Activated CD4-positive, alpha-beta T cell treated with anti-CD3 and anti-CD28 coated beads for 36 hours (primary cell): ENCODE measurements at regions not wholly inside any gene's neighbourhood (a gene's known extent, or its start where the extent isn't known, plus 50 kb on each side); places are given as distances from the start of the nearest gene placed in this dataset.
"Not testable (repeated sequence)": the region's sequence is repeated elsewhere in the genome, so short reads cannot be mapped to it uniquely, and the experiment has no call there.

Experiments
- ATAC-seq: fragments of 200-7000 bp; cut with Tn5 transposase; one replicate; pipeline ENCODE4 v1.10.0; 2021; ENCODE audit warnings: mild to moderate bottlenecking, moderate library complexity
- CTCF ChIA-PET: fragments of 350-600 bp; sonication (Branson Sonifier 250); formaldehyde crosslinking; loops from one replicate; lab custom pipeline; 2021; ENCODE audit warnings: antibody characterized with exemption; lab: Charles Lee
- POLR2A ChIA-PET: fragments of 350-600 bp; sonication (Branson Sonifier 250); formaldehyde crosslinking; loops from one replicate; lab custom pipeline; 2021; ENCODE audit warnings: antibody characterized with exemption, inconsistent platforms; lab: Charles Lee
- DNase-seq: peaks from one replicate; pipeline ENCODE4 v3.0.0-alpha.2; 2020
- H3K27ac Mint-ChIP-seq: one replicate; pipeline ENCODE4 v1.8.0; 2021; ENCODE audit warnings: mixed read lengths
- H3K27me3 Mint-ChIP-seq: one replicate; pipeline ENCODE4 v1.8.0; 2021; ENCODE audit warnings: mixed read lengths
- H3K36me3 Mint-ChIP-seq: one replicate; pipeline ENCODE4 v1.8.0; 2021; ENCODE audit warnings: low read depth, mixed read lengths
- H3K4me1 Mint-ChIP-seq: one replicate; pipeline ENCODE4 v1.8.0; 2021; ENCODE audit warnings: mixed read lengths
- H3K4me3 Mint-ChIP-seq: one replicate; pipeline ENCODE4 v1.8.0; 2021; ENCODE audit warnings: mild to moderate bottlenecking, moderate library complexity, mixed read lengths
- H3K9me3 Mint-ChIP-seq: one replicate; pipeline ENCODE4 v1.8.0; 2021; ENCODE audit warnings: low read depth, mixed read lengths
- intact Hi-C, 2 experiments: fragments of 100-400 bp; cut with DNase I in 1 of 2; cut with micrococcal nuclease in 1 of 2; formaldehyde crosslinking; loops; one replicate each; pipeline versions ENCODE4 v1.14.2 to v1.15.1; 2022 to 2024; cut with DNase I, micrococcal nuclease

DNA sequence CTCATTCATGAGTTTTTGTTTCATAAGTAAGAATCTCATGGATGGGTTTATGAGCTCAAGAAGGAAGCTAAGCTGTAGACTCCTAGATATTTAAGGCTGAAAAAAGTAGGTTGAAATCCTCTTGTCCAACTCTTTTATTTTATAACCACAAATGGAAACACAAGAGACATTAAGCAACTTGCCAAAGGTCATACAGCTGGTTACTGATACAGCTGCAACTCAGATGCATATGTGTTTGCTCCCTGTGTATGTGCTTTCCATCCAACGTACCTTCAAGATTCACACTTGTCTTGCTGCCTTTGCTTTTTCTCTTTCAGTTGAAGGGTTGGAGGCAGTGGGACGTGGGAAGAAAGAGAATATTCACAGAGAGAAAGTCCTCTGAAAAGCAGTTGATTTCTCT lies 153.5 kb upstream of the STMND1 start:
- H3K27me3 Mint-ChIP-seq = peaks cover 42% of the 10 kb centered on the region
- H3K9me3 Mint-ChIP-seq = no peaks in the 10 kb centered on the region
- peaks cover 21% of the 10 kb centered on the region for H3K4me1 Mint-ChIP-seq
- ChIA-PET POLR2A (no interaction called here), CTCF (no interaction called here)
- intact Hi-C loops = no loop called here
- no peak for DNase-seq
- peaks cover 2% of the 10 kb centered on the region for H3K36me3 Mint-ChIP-seq
- no peak overlapping the region for H3K27ac Mint-ChIP-seq
- no peak for ATAC-seq
- no peak overlapping the region for H3K4me3 Mint-ChIP-seq

DNA sequence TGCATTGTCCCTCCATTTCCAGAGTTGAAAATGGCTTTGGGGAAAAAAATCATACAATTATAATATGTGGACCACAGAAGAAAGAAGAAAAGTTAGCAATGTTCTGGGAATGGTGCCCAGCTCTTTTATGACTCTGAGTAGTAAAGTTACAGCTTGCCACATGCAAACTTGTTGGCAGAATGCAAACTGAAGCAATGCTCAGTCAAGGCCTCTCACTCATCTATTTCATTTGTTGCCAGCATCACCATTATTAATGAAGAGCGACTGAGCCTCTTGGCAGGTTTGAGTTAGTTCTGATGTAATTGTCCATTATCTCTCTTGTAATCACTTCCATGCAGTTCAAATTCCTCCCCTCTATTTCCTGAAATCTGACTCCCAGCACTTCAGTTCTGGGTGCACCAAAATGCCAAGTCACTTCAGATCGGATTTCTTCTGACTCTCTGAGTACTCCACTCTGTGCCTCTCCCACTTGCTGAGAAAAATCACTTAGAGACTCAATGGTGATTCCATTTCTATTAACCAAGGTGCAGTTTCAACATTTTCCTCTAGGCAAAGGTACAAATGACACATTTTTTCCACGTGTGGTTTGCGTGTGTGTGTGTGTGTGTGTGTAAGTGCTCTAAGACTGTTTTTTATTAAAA lies 154.4 kb upstream of the STMND1 start:
- Mint-ChIP-seq H3K4me1 (peaks cover 19% of the 10 kb centered on the region), H3K27me3 (peaks cover 35% of the 10 kb centered on the region), H3K9me3 (no peaks in the 10 kb centered on the region), H3K4me3 (no peak overlapping the region), H3K36me3 (no peaks in the 10 kb centered on the region), H3K27ac (no peak overlapping the region)
- ChIA-PET CTCF (no interaction called here), POLR2A (no interaction called here)
- ATAC-seq (no peak), DNase-seq (no peak)
- intact Hi-C loops = no loop called here

DNA sequence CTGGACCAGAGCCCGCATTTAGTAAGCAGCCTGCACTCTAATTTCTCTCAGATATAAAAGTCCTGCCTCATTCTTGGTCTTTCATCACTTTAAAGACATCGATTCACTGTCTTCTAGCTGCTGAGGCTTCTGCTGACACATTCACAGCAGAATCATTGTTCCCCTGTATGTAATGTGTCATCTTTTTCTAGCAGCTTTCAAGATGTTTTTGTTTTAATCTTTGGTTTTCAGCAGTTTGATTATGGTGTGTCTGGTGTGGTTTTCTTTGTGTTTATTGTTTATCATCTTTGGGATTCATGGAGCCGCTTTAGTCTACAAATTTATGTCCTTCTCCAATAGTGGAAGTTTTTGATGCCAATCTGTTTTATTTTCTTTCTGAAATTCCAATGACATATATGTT lies 157.3 kb upstream of the STMND1 start:
- no peaks in the 10 kb centered on the region for H3K9me3 Mint-ChIP-seq
- DNase-seq = no peak
- no peak for ATAC-seq
- no peak overlapping the region for H3K4me3 Mint-ChIP-seq
- H3K4me1 Mint-ChIP-seq = peaks cover 9% of the 10 kb centered on the region
- intact Hi-C loops = no loop called here
- H3K27ac Mint-ChIP-seq = no peak overlapping the region
- CTCF ChIA-PET = interaction anchor here (1.1 kb wide), 1 partner anchor 169 kb away, joined by 3 read pairs; no protein-coding TSS in a partner anchor
- no peaks in the 10 kb centered on the region for H3K36me3 Mint-ChIP-seq
- H3K27me3 Mint-ChIP-seq = peaks cover 41% of the 10 kb centered on the region
- POLR2A ChIA-PET = no interaction called here

DNA sequence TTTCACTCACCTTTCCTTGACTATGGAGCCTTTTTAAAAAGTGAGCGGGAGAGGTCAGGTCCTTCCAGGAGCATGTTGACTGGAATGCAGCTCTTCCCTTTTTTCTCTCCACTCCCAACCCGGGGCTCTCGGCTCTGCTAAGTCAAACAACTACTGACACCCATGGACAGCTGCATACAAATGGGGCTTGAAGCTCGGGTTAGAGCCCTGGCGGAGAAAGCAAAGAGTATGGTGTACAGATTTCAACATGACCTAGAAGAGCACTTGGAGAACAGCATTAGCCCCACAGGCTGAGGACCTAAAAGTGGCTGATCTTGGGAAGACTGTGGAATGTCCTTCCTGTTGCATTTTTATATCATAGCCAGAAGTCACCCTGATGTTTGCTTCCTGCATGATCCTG lies 162.0 kb upstream of the STMND1 start:
- no peaks in the 10 kb centered on the region for H3K9me3 Mint-ChIP-seq
- CTCF ChIA-PET = interaction anchor here (1.2 kb wide), 1 partner anchor 11 kb away, joined by 3 read pairs; no protein-coding TSS in a partner anchor
- ATAC-seq = no peak
- H3K4me1 Mint-ChIP-seq = no peaks in the 10 kb centered on the region
- H3K27ac Mint-ChIP-seq = no peak overlapping the region
- H3K4me3 Mint-ChIP-seq = no peak overlapping the region
- no peak for DNase-seq
- intact Hi-C loops = no loop called here
- no peaks in the 10 kb centered on the region for H3K36me3 Mint-ChIP-seq
- peaks cover 25% of the 10 kb centered on the region for H3K27me3 Mint-ChIP-seq
- POLR2A ChIA-PET = no interaction called here

DNA sequence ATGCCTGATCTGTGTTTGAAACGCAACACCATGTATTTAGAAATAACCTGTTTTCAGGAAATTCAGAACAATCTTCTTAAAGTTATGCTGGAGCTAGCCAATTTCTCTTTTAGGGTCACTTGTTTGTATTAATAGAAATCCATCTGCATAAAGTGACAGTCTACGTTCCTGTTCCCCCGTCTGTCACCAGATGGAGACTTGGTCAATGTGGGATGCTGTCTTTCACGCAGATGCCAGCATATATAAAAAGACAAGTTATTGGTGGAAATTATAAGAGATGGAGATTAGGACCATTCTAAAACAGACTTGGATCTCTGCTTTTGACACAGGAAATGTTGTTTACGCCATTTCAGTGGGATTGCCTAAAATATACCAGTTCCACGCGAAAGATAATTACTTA lies 162.5 kb upstream of the STMND1 start:
- no peak for DNase-seq
- no peaks in the 10 kb centered on the region for H3K36me3 Mint-ChIP-seq

DNA sequence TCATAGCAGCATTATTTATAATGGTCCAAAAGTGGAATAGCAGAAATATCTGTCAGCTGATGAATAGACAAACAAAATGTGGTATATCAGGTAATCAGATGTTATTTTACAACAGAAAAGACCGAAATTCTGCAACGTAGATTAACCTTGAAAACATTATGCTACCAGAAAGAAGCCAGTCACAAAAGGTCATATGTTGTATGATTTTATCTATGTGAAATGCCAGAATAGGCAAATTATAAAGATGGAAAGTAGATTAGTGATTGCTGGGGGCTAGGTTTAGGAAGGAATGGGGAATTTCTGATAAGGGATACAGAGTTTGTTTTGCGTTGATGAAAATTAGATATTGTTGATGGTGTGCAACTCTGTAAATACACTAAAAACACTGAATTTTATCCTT lies 165.0 kb upstream of the STMND1 start:
- Mint-ChIP-seq H3K36me3 (no peaks in the 10 kb centered on the region), H3K4me3 (no peak overlapping the region), H3K27ac (no peak overlapping the region), H3K27me3 (peaks cover 25% of the 10 kb centered on the region), H3K4me1 (peaks cover 3% of the 10 kb centered on the region), H3K9me3 (no peaks in the 10 kb centered on the region)
- ChIA-PET POLR2A (no interaction called here), CTCF (no interaction called here)
- DNase-seq (no peak), ATAC-seq (no peak)
- intact Hi-C loops = no loop called here

More for the DNA sequence above, 162.5 kb upstream of the STMND1 start:
- no peak overlapping the region for H3K27ac Mint-ChIP-seq
- ChIA-PET CTCF (interaction anchor here (1.2 kb wide), 1 partner anchor 12 kb away, joined by 3 read pairs; no protein-coding TSS in a partner anchor), POLR2A (no interaction called here)
- no peaks in the 10 kb centered on the region for H3K9me3 Mint-ChIP-seq
- H3K4me3 Mint-ChIP-seq = no peak overlapping the region
- H3K27me3 Mint-ChIP-seq = peaks cover 25% of the 10 kb centered on the region
- no peak for ATAC-seq
- intact Hi-C loops = no loop called here
- H3K4me1 Mint-ChIP-seq = no peaks in the 10 kb centered on the region

DNA sequence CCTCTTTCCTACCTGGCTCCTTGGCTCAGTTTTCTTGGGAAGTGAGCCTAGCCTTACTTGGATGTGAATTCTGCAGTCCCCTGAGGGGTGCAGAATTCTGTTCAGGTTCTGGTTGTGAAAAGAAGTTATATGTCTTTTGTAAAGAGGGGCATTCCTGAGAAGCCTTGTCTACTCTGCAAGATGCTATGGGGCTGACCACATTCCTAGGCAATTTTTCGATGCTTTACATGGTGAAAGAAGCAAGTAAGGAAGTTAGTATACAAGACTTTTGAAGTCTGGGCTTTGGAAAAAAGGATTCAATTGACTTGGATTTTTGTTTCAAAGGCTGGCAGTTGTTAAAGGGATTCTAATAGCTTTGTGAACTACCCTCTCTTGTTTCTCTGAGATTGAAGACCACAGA lies 167.9 kb upstream of the STMND1 start:
- ATAC-seq = no peak
- Mint-ChIP-seq H3K9me3 (peaks cover 4% of the 10 kb centered on the region), H3K4me3 (no peak overlapping the region), H3K27ac (no peak overlapping the region), H3K36me3 (no peaks in the 10 kb centered on the region), H3K27me3 (peaks cover 16% of the 10 kb centered on the region), H3K4me1 (peaks cover 3% of the 10 kb centered on the region)
- POLR2A ChIA-PET = no interaction called here
- intact Hi-C loops = no loop called here
- CTCF ChIA-PET = interaction anchor here (1.2 to 2.0 kb wide), 2 partner anchors 12 to 21 kb away, joined by 3 to 8 read pairs; no protein-coding TSS in a partner anchor
- DNase-seq = no peak

DNA sequence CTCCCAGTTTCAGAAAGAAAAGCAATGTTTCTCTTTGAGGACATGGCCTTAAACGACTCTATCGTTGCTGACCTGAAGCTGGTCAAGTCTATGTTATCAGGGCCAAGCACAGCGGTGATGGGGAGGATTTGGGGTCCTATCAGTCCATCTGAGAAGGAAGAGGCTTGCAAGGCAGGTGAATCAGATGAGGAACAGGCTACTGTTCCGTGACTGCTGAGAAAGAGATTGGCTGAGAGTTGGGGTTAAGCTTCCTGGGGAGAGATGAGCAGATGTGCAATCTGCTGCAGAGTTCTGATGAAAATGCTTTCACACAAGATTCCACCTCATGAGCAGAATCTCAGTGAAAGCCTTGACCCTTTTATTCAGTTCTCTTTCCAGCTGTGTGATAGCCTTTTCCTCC lies 168.3 kb upstream of the STMND1 start:
- DNase-seq = no peak
- H3K27ac Mint-ChIP-seq = no peak overlapping the region
- intact Hi-C loops = no loop called here
- H3K4me1 Mint-ChIP-seq = peaks cover 3% of the 10 kb centered on the region
- no peak overlapping the region for H3K4me3 Mint-ChIP-seq
- H3K9me3 Mint-ChIP-seq = peaks cover 4% of the 10 kb centered on the region
- no peak for ATAC-seq
- POLR2A ChIA-PET = no interaction called here
- H3K36me3 Mint-ChIP-seq = no peaks in the 10 kb centered on the region
- CTCF ChIA-PET = interaction anchor here (1.2 to 2.0 kb wide), 2 partner anchors 13 to 22 kb away, joined by 3 to 8 read pairs; no protein-coding TSS in a partner anchor
- H3K27me3 Mint-ChIP-seq = peaks cover 16% of the 10 kb centered on the region

DNA sequence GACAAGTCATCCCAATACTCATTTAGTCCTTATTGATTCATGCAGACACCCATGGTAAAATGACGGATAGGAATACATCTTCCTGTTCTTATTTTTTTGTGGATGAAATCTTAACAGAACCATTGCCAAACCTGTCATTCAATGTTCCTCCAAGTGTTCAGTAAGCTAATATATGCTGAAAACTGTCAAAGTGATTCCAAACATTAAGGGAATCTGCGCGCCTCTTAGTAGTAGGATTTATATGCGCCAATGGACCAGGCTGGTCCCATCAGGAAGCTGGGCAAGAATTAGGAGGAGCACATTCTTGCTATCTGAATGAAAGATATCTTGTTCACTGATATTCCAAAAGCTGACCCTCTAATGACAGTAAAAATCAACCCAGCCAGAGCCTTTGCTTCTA lies 168.9 kb upstream of the STMND1 start:
- Mint-ChIP-seq H3K27ac (no peak overlapping the region), H3K27me3 (peaks cover 16% of the 10 kb centered on the region), H3K9me3 (peaks cover 4% of the 10 kb centered on the region), H3K4me1 (peaks cover 3% of the 10 kb centered on the region), H3K36me3 (no peaks in the 10 kb centered on the region), H3K4me3 (no peak overlapping the region)
- ATAC-seq (no peak), DNase-seq (no peak)
- ChIA-PET POLR2A (no interaction called here), CTCF (interaction anchor here (2.0 kb wide), 1 partner anchor 13 kb away, joined by 8 read pairs; no protein-coding TSS in a partner anchor)
- intact Hi-C loops = no loop called here

DNA sequence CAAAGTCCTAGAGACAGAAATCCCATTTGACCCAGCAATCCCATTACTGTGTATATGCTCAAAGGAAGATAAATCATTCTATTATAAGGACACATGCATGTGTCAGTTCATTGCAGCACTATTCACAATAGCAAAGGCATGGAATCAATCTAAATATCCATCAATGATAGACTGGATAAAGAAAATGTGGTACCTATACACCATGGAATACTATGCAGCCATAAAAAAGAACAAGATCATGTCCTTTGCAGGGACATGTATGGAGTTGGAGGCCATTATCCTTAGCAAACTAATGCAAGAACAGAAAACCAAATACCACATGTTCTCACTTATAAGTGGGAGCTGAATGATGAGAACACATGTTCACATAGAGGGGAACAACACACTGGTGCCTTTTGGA lies 169.8 kb upstream of the ATXN1 start:
- H3K4me1 Mint-ChIP-seq, H3K9me3 Mint-ChIP-seq, ATAC-seq, intact Hi-C loops, H3K27ac Mint-ChIP-seq, H3K36me3 Mint-ChIP-seq, DNase-seq, POLR2A ChIA-PET, H3K4me3 Mint-ChIP-seq: not testable (repeated sequence)
- CTCF ChIA-PET = interaction anchor here (0.7 kb wide), 1 partner anchor 937 kb away, joined by 3 read pairs; no protein-coding TSS in a partner anchor
- peaks cover 13% of the 10 kb centered on the region for H3K27me3 Mint-ChIP-seq

DNA sequence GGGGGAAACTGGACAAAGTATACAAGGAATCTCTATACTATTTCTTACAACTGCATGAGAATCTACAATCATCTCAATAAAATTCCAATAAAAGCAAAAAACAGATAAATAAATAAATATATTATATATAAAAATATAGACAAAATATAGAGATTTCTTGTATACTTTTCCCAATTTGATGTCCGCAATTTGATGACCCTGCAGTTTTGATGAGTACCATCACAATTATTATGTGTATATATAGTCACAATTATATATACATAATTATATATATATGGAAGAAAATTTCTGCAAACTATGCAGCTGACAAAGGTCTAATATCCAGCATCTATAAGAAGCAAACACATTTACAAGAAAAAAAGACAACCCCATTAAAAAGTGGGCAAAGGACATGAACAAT lies 169.2 kb upstream of the ATXN1 start:
- intact Hi-C loops = no loop called here
- H3K27me3 Mint-ChIP-seq = peaks cover 13% of the 10 kb centered on the region
- DNase-seq (no peak), ATAC-seq (no peak)
- H3K4me1 Mint-ChIP-seq = peaks cover 3% of the 10 kb centered on the region
- peaks cover 4% of the 10 kb centered on the region for H3K9me3 Mint-ChIP-seq
- H3K36me3 Mint-ChIP-seq = no peaks in the 10 kb centered on the region
- no peak overlapping the region for H3K4me3 Mint-ChIP-seq
- H3K27ac Mint-ChIP-seq = no peak overlapping the region
- ChIA-PET POLR2A (no interaction called here), CTCF (interaction anchor here (0.6 kb wide), 1 partner anchor 13 kb away, joined by 3 read pairs; no protein-coding TSS in a partner anchor)

DNA sequence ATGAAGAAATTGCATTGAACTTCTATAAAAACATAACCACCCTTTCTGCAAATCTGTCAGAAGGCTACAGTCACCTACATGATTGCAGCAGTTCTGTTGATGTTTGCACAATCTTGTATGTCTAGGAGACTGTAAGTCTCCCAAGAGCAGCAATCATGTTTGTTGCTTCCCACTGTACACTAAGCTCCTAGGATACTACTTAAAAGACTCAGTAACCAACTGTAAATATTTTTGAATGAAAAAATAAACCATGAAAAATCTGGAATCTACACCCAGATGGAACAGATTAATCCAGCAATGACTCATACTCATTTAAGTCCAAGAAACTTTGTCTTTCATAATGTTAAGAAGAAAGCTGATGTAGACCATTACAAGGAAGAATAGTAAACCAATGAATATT lies 168.5 kb upstream of the ATXN1 start:
- no peak overlapping the region for H3K27ac Mint-ChIP-seq
- intact Hi-C loops = no loop called here
- no peak overlapping the region for H3K4me3 Mint-ChIP-seq
- H3K27me3 Mint-ChIP-seq = peaks cover 13% of the 10 kb centered on the region
- H3K9me3 Mint-ChIP-seq = peaks cover 4% of the 10 kb centered on the region
- no peak for ATAC-seq
- no peak for DNase-seq
- H3K4me1 Mint-ChIP-seq = peaks cover 3% of the 10 kb centered on the region
- ChIA-PET CTCF (interaction anchor here (1.4 kb wide), 1 partner anchor 10 kb away, joined by 5 read pairs; no protein-coding TSS in a partner anchor), POLR2A (no interaction called here)
- H3K36me3 Mint-ChIP-seq = no peaks in the 10 kb centered on the region
